Dermis microvascular lymphatic vessel endothelial cell (primary cell): ENCODE measurements at regions not wholly inside any gene's neighbourhood (a gene's known extent, or its start where the extent isn't known, plus 50 kb on each side); places are given as distances from the start of the nearest gene placed in this dataset.

ENCODE experiments used
- DNase-seq, 2 donors: peaks; one replicate each; pipeline versions ENCODE4 v3.0.0 to v3.0.0-alpha.2; 2010; ENCODE audit warnings: low read depth in 2 of 2

DNA sequence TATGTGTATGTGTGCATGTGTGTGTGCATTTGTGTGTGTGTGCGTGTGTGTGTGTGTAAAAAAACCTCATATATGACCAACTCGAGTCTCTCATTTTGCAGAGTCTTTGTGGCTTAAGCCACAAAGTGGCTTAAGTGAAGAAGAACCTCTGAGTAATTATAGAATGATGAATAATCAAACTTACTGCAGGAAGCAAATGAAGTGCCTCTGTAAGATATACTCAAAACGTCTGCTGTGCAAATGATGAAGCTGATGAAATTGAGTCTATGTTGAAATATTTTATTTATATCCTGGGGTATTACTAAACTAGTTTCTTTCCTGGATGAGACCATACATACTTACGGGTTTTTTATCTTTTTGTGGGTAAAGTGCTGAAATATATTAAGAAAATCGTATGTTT, 1198.7 kb downstream of the PCDH7 start:
- no peak for DNase-seq

- no peak for DNase-seq
Observed at GRCh38 chr4:31923634-31924033, 1203.5 kb downstream of the PCDH7 start.

GRCh38 chr4:31929676-31930345, 1209.6 kb downstream of the PCDH7 start:
- no peak for DNase-seq

GRCh38 chr4:31946456-31946855, 1226.3 kb downstream of the PCDH7 start:
- no peak for DNase-seq

GRCh38 chr4:31947101-31947500, 1226.9 kb downstream of the PCDH7 start:
- no peak for DNase-seq

DNA sequence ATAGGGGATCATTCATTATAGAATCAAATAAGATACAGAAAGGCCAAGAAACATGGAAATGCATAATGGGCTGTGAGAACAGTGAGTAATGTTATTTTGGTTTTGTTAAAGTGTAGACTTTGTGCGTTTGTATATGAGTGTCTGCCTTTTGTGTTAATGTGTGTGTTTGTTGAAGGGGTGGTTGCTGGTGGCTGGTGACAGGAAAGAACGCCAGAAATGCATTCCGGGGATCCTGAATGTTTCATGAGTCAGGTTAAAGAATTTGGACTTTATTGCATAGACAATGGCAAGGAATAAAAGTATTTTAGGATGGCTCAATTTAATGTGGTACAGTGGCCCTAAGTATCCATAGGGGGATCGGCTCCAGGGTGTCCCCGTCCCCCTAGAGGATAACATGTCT, 1228.9 kb downstream of the PCDH7 start:
- no peak for DNase-seq

GRCh38 chr4:31955346-31955745, 1235.2 kb downstream of the PCDH7 start:
- no peak for DNase-seq

DNA sequence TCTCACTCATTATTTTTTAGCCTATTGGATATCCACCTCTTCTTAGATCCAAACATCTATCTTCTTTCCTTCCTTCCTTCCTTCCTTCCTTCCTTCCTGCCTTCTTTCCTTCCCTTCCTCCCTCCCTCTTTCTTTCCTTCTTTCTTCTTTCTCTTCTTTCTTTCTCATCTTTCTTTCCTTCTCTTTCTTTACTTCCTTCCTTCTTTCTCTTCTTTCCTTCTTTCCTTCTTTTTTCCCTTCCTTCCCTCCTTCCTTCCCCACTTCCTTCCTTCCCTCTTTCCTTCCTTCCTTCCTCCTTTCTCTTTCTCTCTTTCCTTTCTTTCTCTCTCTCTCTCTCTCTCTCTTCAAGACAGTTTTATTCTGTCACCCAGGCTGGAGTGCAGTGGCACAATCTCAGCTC, 1239.8 kb downstream of the PCDH7 start:
- DNase-seq, result no peak

- DNase-seq, result no peak
Observed at GRCh38 chr4:31964685-31965084, 1244.5 kb downstream of the PCDH7 start.

GRCh38 chr4:31968842-31969241, 1248.7 kb downstream of the PCDH7 start:
- DNase-seq, result no peak

DNA sequence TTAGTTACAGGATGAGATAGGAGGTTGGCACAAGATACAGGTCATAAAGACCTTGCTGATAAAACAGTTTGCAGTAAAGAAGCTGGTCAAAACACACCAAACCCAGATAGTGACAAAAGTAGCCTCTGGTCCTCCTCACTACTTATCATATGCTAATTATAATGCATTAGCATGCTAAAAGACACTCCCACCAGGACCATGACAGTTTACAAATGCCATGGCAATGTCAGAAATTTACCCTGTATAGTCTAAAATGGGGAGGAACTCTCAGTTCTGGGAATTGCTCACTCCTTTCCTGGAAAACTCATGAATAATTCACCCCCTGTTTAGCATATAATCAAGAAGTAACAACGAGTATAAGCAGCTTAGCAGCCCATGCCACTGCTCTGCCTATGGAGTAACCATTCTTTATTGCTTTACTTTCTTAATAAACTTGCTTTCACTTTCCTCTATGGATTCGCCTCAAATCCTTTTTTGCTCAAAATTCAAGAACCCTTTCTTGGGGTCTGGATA, 1254.4 kb downstream of the PCDH7 start:
- DNase-seq, result no peak

GRCh38 chr4:31979988-31980387, 1259.8 kb downstream of the PCDH7 start:
- DNase-seq, result no peak

- DNase-seq, result no peak
Observed at GRCh38 chr4:31983246-31983645, 1263.1 kb downstream of the PCDH7 start.

- no peak for DNase-seq
Observed at GRCh38 chr4:31983677-31984076, 1263.5 kb downstream of the PCDH7 start.

GRCh38 chr4:31984872-31985271, 1264.7 kb downstream of the PCDH7 start:
- DNase-seq, result no peak

DNA sequence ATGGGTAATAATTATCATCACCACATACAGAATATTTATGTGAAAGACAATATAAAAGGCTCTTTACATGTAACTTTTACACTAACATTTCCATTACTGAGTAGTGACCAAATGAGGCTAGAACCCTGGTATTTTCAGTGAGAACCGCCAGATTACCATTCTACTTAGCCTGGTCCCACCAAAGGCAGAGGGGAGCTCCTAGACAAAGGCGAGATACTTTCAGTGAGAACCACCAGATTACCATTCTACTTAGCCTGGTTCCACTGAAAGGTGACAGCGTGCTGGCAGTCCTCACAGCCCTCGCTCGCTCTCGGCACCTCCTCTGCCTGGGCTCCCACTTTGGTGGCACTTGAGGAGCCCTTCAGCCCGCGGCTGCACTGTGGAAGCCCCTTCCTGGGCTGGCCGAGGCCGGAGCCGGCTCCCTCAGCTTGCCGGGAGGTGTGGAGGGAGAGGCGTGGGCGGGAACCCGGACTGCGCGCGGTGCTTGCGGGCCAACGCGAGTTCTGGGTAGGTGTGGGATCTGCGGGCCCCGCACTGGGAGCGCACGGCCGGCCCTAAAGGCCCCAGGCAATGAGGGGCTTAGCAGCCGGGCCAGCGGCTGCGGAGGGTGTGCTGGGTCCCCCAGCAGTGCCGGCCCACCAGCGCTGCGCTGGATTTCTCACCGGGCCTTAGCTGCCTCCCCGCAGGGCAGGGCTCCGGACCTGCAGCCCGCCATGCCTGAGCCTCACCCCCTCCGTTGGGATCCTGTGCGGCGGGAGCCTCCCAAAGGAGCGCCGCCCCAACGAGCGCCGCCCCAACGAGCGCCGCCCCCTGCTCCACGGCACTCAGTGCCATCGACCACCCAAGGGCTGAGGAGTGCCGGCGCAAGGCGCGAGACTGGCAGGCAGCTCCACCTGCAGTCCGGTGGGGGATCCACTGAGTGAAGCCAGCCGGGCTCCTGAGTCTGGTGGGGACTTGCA, 1276.1 kb downstream of the PCDH7 start:
- no peak for DNase-seq

DNA sequence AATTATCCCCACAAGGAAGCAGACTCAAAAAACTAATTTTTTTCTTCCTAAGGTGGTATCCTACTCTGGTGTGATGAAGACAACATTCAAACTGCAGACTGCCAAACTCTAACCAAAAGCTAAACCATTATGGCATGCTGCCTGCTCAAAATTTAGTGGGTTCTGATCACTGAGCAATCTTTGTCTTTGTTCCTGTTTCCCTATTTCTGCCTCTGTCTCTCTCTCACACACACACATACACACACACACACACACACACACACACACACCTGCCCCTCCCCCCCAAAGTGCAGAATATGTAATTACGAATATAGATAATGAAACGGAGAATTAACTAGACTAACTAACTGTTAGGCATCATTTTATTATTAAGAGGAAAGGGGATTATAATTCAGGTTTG, 1278.6 kb downstream of the PCDH7 start:
- DNase-seq, result no peak

DNA sequence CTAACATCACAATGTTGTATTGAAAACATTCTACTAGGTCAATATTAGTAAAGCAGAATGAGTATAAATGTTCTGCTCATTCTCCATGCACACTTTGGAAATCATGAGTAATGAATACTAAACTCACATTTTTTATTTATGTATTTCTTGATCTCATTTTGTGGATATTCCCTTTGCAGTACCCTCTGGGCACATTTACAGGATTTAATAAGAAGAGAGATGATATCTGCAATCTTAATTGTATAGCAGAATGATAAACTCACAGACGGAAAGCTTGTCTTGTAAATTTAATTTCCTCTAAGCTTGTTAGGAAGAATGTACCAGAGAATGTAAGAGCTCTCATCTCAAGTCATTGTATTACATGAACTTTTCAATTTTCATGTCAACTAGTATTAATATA, 1279.7 kb downstream of the PCDH7 start:
- no peak for DNase-seq

- no peak for DNase-seq
Observed at GRCh38 chr4:32000846-32001488, 1280.8 kb downstream of the PCDH7 start.

DNA sequence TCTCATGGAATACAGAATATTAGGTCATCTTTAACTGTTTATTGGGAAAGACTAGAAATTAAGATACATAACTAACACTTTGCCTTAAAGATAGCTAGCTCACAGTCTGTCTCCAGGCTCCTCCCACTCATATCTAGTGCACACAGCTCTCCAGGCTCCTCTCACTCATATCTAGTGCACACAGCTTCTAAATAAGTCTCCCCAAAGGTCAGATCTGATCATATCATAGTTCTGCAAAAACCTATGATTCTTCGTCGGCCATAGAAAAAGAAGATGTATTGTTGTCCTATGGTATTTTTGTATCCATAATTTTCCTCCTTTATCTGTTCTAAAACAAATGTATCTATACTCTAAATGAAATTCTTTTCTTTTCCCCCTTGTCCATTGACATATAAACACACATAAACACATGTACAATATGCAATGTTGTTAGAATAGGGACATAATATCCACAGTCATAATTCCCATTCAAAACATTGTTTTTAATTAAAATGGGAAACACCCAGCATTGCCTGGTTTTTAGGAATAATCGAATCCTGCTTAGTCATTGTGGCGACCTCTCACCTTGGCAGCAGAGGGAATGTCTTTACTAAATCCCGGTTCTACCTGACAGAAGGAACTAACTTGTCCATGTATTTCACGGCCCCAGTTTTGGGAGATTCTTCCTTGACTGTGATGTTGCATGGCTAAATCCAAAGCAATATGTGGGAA, 1282.0 kb downstream of the PCDH7 start:
- no peak for DNase-seq

GRCh38 chr4:32003548-32003947, 1283.4 kb downstream of the PCDH7 start:
- DNase-seq, result no peak

GRCh38 chr4:32010221-32010620, 1290.1 kb downstream of the PCDH7 start:
- no peak for DNase-seq
